ENCODE measurements at regions not wholly inside any gene's neighbourhood (a gene's known extent, or its start where the extent isn't known, plus 50 kb on each side); places are given as distances from the start of the nearest gene placed in this dataset.

- no peaks in the 10 kb centered on the region for H3K36me3 ChIP-seq (replicated peaks; ENCODE audit: insufficient read depth, low read length)
- no peak overlapping the region for H2AFZ ChIP-seq (ENCODE audit: low read length)
- H3K9ac ChIP-seq (ENCODE audit: low read length): no peak overlapping the region
- peak overlapping the region; percentile 14; the same call in 1 of the 2 replicates for H3K27ac ChIP-seq (ENCODE audit: low read length)
- no peaks in the 10 kb centered on the region for H3K9me3 ChIP-seq (replicated peaks; ENCODE audit: insufficient read depth, low read length)
- peak; percentile 17 for DNase-seq
- H3K79me2 ChIP-seq (ENCODE audit: low read length): no peaks in the 10 kb centered on the region
- H3K27me3 ChIP-seq (replicated peaks; ENCODE audit: insufficient read depth, low read length): no peaks in the 10 kb centered on the region; the same call in 1 of the 2 replicates
- TF ChIP-seq EZH2phosphoT487 (IDR thresholded peaks at IDR 0.05; ENCODE audit: low read length) (no peak), CTCF (IDR thresholded peaks at IDR 0.05; ENCODE audit: low read length) (no peak), EZH2 (optimal IDR thresholded peaks at IDR 0.05; ENCODE audit: low read depth, low read length) (no peak)
- no peak overlapping the region for H3K4me3 ChIP-seq (ENCODE audit: low read length)
- no peaks in the 10 kb centered on the region for H3K9me2 ChIP-seq (replicated peaks; ENCODE audit: insufficient read depth, low read length)
- peaks cover 12% of the 10 kb centered on the region for H3K4me1 ChIP-seq (ENCODE audit: low read length)
- H3F3A ChIP-seq (ENCODE audit: insufficient read depth, low read length): no peaks in the 10 kb centered on the region
- H4K20me1 ChIP-seq (ENCODE audit: insufficient read depth, low read length): no peaks in the 10 kb centered on the region
- H3K4me2 ChIP-seq (ENCODE audit: low read depth, low read length): peak overlapping the region; percentile 28; the same call in 1 of the 2 replicates
Measured at GRCh38 chr12:88921890-88922532, 341.7 kb upstream of the KITLG start.

- DNase-seq: no peak
- no peaks in the 10 kb centered on the region for H3K79me2 ChIP-seq (ENCODE audit: low read length)
Measured at GRCh38 chr12:88921434-88921833, 341.2 kb upstream of the KITLG start.

GRCh38 chr12:88918161-88918560 lies 337.9 kb upstream of the KITLG start:
- no peaks in the 10 kb centered on the region for H4K20me1 ChIP-seq (ENCODE audit: insufficient read depth, low read length)
- H3K36me3 ChIP-seq (replicated peaks; ENCODE audit: insufficient read depth, low read length): no peaks in the 10 kb centered on the region
- TF ChIP-seq CTCF (IDR thresholded peaks at IDR 0.05; ENCODE audit: low read length): no peak
- no peak for TF ChIP-seq EZH2phosphoT487 (IDR thresholded peaks at IDR 0.05; ENCODE audit: low read length)
- TF ChIP-seq EZH2 (optimal IDR thresholded peaks at IDR 0.05; ENCODE audit: low read depth, low read length): no peak
- H3K4me1 ChIP-seq (ENCODE audit: low read length): peaks cover 12% of the 10 kb centered on the region
- no peak overlapping the region for H3K9ac ChIP-seq (ENCODE audit: low read length)
- H3K4me3 ChIP-seq (ENCODE audit: low read length): no peak overlapping the region
- H3K4me2 ChIP-seq (ENCODE audit: low read depth, low read length): no peak overlapping the region
- no peaks in the 10 kb centered on the region for H3K9me2 ChIP-seq (replicated peaks; ENCODE audit: insufficient read depth, low read length)
- no peaks in the 10 kb centered on the region for H3F3A ChIP-seq (ENCODE audit: insufficient read depth, low read length)
- DNase-seq: no peak
- H2AFZ ChIP-seq (ENCODE audit: low read length): no peak overlapping the region
- H3K9me3 ChIP-seq (replicated peaks; ENCODE audit: insufficient read depth, low read length): no peaks in the 10 kb centered on the region
- H3K27ac ChIP-seq (ENCODE audit: low read length): no peak overlapping the region
- no peaks in the 10 kb centered on the region; the same call in 1 of the 2 replicates for H3K27me3 ChIP-seq (replicated peaks; ENCODE audit: insufficient read depth, low read length)
- H3K79me2 ChIP-seq (ENCODE audit: low read length): no peaks in the 10 kb centered on the region

More at GRCh38 chr12:88921434-88921833, 341.2 kb upstream of the KITLG start:
- Histone ChIP-seq H2AFZ (ENCODE audit: low read length) (no peak overlapping the region), H3K36me3 (replicated peaks; ENCODE audit: insufficient read depth, low read length) (no peaks in the 10 kb centered on the region), H3K4me2 (ENCODE audit: low read depth, low read length) (peak overlapping the region; percentile 28), H3K9me3 (replicated peaks; ENCODE audit: insufficient read depth, low read length) (no peaks in the 10 kb centered on the region), H3K4me3 (ENCODE audit: low read length) (no peak overlapping the region), H4K20me1 (ENCODE audit: insufficient read depth, low read length) (no peaks in the 10 kb centered on the region), H3K9ac (ENCODE audit: low read length) (no peak overlapping the region), H3F3A (ENCODE audit: insufficient read depth, low read length) (no peaks in the 10 kb centered on the region), H3K4me1 (ENCODE audit: low read length) (peaks cover 12% of the 10 kb centered on the region), H3K27me3 (replicated peaks; ENCODE audit: insufficient read depth, low read length) (no peaks in the 10 kb centered on the region; the same call in 1 of the 2 replicates), H3K27ac (ENCODE audit: low read length) (no peak overlapping the region), H3K9me2 (replicated peaks; ENCODE audit: insufficient read depth, low read length) (no peaks in the 10 kb centered on the region)
- no peak for TF ChIP-seq EZH2phosphoT487 (IDR thresholded peaks at IDR 0.05; ENCODE audit: low read length)
- TF ChIP-seq CTCF (IDR thresholded peaks at IDR 0.05; ENCODE audit: low read length): no peak
- TF ChIP-seq EZH2 (optimal IDR thresholded peaks at IDR 0.05; ENCODE audit: low read depth, low read length): no peak

Measured in MM.1S (cell line).